Epithelial cell of proximal tubule (primary cell): ENCODE measurements at regions not wholly inside any gene's neighbourhood (a gene's known extent, or its start where the extent isn't known, plus 50 kb on each side); places are given as distances from the start of the nearest gene placed in this dataset.

Source experiments
- DNase-seq: peaks from one replicate; pipeline ENCODE4 v3.0.0-alpha.2; 2011; ENCODE audit warnings: low read depth
- H3K4me3 ChIP-seq: 2 replicates; pipeline ENCODE4 v1.5.1; 2011; ENCODE audit warnings: low read depth, mild to moderate bottlenecking, low read length
- TF ChIP-seq, protein P1 (sequence below): conservative IDR thresholded peaks from 2 replicates; pipeline ENCODE4 v1.5.1; 2012; ENCODE audit warnings: low read depth, mild to moderate bottlenecking, low read length

DNA sequence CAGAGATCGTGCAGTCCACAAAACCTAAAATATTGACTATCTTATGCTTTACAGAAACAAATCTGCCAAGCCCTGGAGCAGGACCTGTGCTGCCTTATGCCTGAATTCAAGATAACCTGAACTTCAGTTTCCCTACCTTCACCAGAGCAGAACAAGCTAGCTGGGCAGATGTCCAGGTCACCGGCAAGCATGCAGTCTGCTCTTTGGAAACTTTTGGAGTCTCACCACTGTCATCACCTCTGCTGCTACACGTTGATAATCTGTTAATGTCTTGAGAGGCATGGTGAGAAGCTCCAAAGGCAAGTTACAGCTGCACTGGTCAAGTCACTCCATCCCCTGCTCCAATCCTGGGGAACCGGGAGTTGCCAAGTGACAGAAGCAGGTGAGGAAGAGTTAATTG lies 354.2 kb downstream of the RBM43 start:
- no peak overlapping the region for H3K4me3 ChIP-seq
- no peak for DNase-seq
- TF ChIP-seq, protein P1, sequence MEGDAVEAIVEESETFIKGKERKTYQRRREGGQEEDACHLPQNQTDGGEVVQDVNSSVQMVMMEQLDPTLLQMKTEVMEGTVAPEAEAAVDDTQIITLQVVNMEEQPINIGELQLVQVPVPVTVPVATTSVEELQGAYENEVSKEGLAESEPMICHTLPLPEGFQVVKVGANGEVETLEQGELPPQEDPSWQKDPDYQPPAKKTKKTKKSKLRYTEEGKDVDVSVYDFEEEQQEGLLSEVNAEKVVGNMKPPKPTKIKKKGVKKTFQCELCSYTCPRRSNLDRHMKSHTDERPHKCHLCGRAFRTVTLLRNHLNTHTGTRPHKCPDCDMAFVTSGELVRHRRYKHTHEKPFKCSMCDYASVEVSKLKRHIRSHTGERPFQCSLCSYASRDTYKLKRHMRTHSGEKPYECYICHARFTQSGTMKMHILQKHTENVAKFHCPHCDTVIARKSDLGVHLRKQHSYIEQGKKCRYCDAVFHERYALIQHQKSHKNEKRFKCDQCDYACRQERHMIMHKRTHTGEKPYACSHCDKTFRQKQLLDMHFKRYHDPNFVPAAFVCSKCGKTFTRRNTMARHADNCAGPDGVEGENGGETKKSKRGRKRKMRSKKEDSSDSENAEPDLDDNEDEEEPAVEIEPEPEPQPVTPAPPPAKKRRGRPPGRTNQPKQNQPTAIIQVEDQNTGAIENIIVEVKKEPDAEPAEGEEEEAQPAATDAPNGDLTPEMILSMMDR, result no peak

DNA sequence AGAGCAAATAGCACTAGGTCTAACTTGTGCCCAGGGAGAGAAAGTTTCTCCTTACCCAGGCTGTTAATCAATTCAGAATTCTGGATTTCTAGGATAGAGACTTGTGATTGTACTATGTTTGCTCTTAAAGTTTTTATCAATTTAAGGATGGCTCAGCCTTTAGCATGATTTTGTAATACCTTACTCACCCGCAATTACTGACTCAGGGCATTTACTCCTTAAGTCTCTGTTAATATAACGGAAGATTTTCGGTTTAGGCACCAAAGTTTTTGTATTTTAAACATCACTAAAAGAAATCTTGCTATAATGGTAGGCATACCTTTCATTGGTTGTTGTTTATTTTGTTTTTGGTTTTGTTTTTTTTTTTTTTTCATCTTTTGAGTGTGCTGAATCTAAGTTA lies 358.2 kb downstream of the RBM43 start:
- TF ChIP-seq, protein P1, result no peak
- no peak for DNase-seq
- no peak overlapping the region for H3K4me3 ChIP-seq

DNA sequence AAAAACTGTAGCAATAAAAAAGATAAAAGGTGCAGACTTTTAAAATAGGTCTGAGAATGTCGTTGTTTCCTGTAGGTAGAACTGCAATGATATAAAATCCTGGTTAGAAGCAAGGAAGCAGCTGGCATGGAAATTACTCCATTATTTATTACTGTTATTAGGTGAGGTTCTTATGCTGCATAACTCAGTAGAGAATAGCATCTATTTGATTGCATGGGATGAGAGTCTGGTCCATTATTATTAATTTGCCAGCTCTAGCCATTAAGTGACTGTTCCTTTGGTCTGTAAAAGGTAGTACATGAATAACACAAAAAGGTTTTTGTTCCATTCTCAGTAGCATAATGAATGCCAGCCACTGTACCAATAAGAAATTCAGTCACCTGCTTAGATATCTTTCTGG lies 358.6 kb downstream of the RBM43 start:
- TF ChIP-seq, protein P1, result no peak
- H3K4me3 ChIP-seq, result no peak overlapping the region
- no peak for DNase-seq

DNA sequence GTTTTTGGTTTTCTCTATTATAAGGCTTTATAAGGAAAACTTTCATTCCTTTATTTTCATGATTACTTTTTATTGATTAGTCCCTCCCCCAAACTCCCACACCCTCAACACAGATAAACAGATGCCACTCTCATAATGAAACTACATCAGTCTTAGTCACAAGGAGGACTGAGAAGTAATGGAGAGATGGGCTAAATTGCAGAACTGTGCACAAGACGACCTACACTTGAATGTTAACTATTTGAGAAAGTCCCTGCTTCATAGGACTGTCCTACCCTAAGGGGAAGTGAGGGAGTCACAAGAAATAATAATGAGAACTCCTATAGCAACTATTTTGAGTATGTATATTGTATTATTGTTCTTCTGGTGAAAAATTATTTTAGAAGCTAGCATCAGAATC lies 360.8 kb downstream of the RBM43 start:
- no peak for DNase-seq
- TF ChIP-seq, protein P1, result no peak
- no peak overlapping the region for H3K4me3 ChIP-seq

DNA sequence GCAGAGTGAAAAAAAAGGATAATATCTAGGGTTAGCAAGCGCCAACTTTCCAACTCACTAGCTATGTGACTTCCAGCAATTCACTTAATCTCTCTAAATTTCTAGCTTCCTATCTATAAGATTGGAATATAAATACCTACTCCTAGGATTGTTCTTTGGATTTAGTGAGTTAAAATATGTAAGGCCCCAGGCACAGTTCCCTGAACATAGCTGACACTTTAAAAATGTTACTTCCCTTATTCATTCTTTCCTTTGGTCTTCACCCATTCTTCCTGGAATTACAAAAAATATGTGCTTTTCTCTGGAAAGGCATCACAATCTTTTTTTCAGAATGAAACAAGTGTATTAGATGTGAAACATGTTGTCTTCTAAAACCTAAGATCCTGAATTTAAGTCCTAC lies 365.7 kb downstream of the RBM43 start:
- TF ChIP-seq, protein P1, result no peak
- no peak overlapping the region for H3K4me3 ChIP-seq
- DNase-seq, result no peak

DNA sequence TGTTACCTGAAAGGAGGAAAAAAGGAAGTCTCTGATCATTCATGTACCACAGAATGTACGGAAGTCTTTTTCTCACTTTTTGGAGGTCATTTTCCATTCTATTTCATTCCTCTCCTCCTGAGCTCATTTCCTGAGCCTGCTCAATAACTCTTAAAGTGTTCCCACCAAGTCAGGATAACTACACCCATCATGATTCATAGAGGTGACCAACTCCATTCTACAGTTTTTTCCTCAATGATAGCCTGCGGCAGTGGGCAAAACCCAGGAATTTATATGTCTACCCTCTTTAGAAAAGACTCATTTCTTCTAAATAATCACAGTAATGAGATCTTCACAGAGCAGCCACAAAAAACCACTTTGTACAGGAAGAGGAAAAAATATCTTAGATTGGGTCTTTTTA lies 372.5 kb downstream of the RBM43 start:
- no peak overlapping the region for H3K4me3 ChIP-seq
- no peak for DNase-seq
- TF ChIP-seq, protein P1, result no peak

DNA sequence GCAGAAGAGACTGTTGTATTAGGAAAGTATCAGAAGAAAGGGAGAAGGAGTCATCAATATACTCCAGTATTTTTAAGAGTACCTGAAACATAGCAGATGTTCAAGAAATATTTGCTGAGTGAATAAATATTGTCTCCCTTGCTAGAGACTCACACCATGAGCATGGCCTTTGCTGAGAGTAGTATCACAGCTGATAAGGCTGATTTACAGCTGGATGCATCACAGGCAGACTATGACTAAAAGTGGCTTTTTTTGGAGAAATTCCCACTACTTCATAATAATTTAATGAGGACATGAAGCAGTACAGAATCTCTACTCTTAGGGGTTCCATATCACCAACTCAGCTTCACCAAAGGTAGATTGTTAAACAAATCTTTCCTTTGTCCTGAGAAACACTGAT lies 373.3 kb downstream of the RBM43 start:
- no peak overlapping the region for H3K4me3 ChIP-seq
- DNase-seq, result no peak
- TF ChIP-seq, protein P1, result no peak
